GM12878 (cell line): ENCODE measurements at regions not wholly inside any gene's neighbourhood (a gene's known extent, or its start where the extent isn't known, plus 50 kb on each side); places are given as distances from the start of the nearest gene placed in this dataset.

Experiments
- ATAC-seq: fragments of 200-7000 bp; cut with Tn5 transposase; 3 replicates; pipeline ENCODE4 v1.9.1; 2020; ENCODE audit warnings: mild to moderate bottlenecking, moderate library complexity
- BruUV-seq: library from RNA; stranded (reverse); fragments of 400-500 nt; replicated peaks from 2 replicates; lab custom pipeline; 2021; lab: Mats Ljungman, UMichigan
- CTCF ChIA-PET: fragments of 300-600 bp; sonication (Branson Sonifier 250); formaldehyde crosslinking; extraction: SDS; loops from one replicate; lab custom pipeline; 2021; ENCODE audit warnings: inconsistent platforms; lab: Yijun Ruan, JAX
- POLR2A ChIA-PET: fragments of 350-600 bp; formaldehyde crosslinking; extraction: SDS; loops from one replicate; lab custom pipeline; 2021; ENCODE audit warnings: inconsistent platforms; lab: Charles Lee
- RAD21 ChIA-PET: fragments of 300-600 bp; sonication (Branson Sonifier 250); formaldehyde crosslinking; loops from one replicate; lab custom pipeline; 2023; ENCODE audit warnings: antibody characterized with exemption; ENCODE audit not compliant: unreplicated experiment; lab: Charles Lee
- SMC1A ChIA-PET: fragments of 300-600 bp; sonication (Branson Sonifier 250); formaldehyde crosslinking; loops from one replicate; lab custom pipeline; 2023; ENCODE audit not compliant: unreplicated experiment, uncharacterized antibody; lab: Charles Lee
- DNase-seq: peaks from one replicate; pipeline ENCODE4 v3.0.0-alpha.2; 2011; ENCODE audit warnings: low read depth, low spot score
- FAIRE-seq: peaks from 3 replicates; lab custom pipeline; 2011; peaks lifted over from hg19 to GRCh38; lab: Jason Lieb, UNC
- H2AFZ ChIP-seq: 2 replicates; pipeline ENCODE4 v1.6.0; 2011; ENCODE audit warnings: low read depth, low read length, control low read depth; ENCODE audit not compliant: control insufficient read depth
- H3K27ac ChIP-seq: 2 replicates; pipeline ENCODE4 v1.5.1; 2011; ENCODE audit warnings: control low read depth; ENCODE audit not compliant: control insufficient read depth, insufficient read depth
- H3K27me3 ChIP-seq, 2 experiments: replicated peaks in 1 of 2; 2 replicates each; pipeline versions ENCODE4 v1.6.0 to v1.6.1; 2011; ENCODE audit warnings: low read length in 1 of 2; ENCODE audit not compliant: control insufficient read depth in 2 of 2, insufficient read depth in 2 of 2
- H3K36me3 ChIP-seq, 2 experiments: 2 replicates each; pipeline ENCODE4 v1.5.1; 2011; ENCODE audit warnings: low read length in 1 of 2; ENCODE audit not compliant: control insufficient read depth in 2 of 2, insufficient read depth in 2 of 2
- H3K4me1 ChIP-seq: 2 replicates; pipeline ENCODE4 v1.6.1; 2011; ENCODE audit warnings: mild to moderate bottlenecking, low read length, moderate library complexity, mixed read lengths; ENCODE audit not compliant: control insufficient read depth, insufficient read depth
- H3K4me2 ChIP-seq: 2 replicates; pipeline ENCODE4 v1.6.0; 2011; ENCODE audit warnings: control low read depth; ENCODE audit not compliant: control insufficient read depth, insufficient read depth
- H3K4me3 ChIP-seq: fragments of 200-600 bp; sonication (generic); 2 replicates; pipeline ENCODE4 v1.5.1; 2016
- H3K79me2 ChIP-seq: 2 replicates; pipeline ENCODE4 v1.6.0; 2011; ENCODE audit warnings: low read length; ENCODE audit not compliant: control insufficient read depth, insufficient read depth
- H3K9ac ChIP-seq: 2 replicates; pipeline ENCODE4 v1.8.0; 2011; ENCODE audit warnings: low read length, control low read depth, mixed read lengths; ENCODE audit not compliant: control insufficient read depth, insufficient read depth
- H3K9me3 ChIP-seq: replicated peaks from 3 replicates; pipeline ENCODE4 v1.5.1; 2011; ENCODE audit warnings: mild to moderate bottlenecking, low read length; ENCODE audit not compliant: control insufficient read depth, insufficient read depth
- H4K20me1 ChIP-seq: 2 replicates; pipeline ENCODE4 v1.6.0; 2011; ENCODE audit not compliant: control insufficient read depth, insufficient read depth
- ASH2L ChIP-seq: fragments of 300-600, 200-600 bp; sonication (generic); IDR thresholded peaks from 2 replicates; pipeline ENCODE4 v1.6.1; 2017; ENCODE audit warnings: low read depth, mild to moderate bottlenecking, borderline replicate concordance
- DPF2 ChIP-seq: fragments of 450-650 bp; IDR thresholded peaks from 2 replicates; pipeline ENCODE4 v1.6.1; 2017; ENCODE audit warnings: mild to moderate bottlenecking
- ESRRA ChIP-seq: IDR thresholded peaks from 2 replicates; pipeline ENCODE4 v1.6.1; 2012; ENCODE audit warnings: mild to moderate bottlenecking, low read length, improper control_type of control experiment
- SREBF1 ChIP-seq: IDR thresholded peaks from 2 replicates; pipeline ENCODE4 v1.6.1; 2012; ENCODE audit warnings: mild to moderate bottlenecking, low read length
- TCF7 ChIP-seq: IDR thresholded peaks from 2 replicates; pipeline ENCODE4 v1.6.1; 2014; ENCODE audit warnings: antibody characterized with exemption, borderline replicate concordance
- YY1 ChIP-seq: IDR thresholded peaks from 2 replicates; pipeline ENCODE4 v1.6.1; 2011; ENCODE audit warnings: low read depth, mild to moderate bottlenecking, low read length
- ZNF622 ChIP-seq: fragments of 450-650 bp; IDR thresholded peaks from 2 replicates; pipeline ENCODE4 v1.6.1; 2017; ENCODE audit warnings: mild to moderate bottlenecking, inconsistent platforms
- WGBS: methylation state at CpG from one replicate; pipeline ENCODE4 v1.1.6; 2016; ENCODE audit warnings: low lambda C conversion rate; ENCODE audit not compliant: insufficient replicate concordance, insufficient coverage; ENCODE audit errors: missing lambda C conversion rate; 5-methylcytosine and 5-hydroxymethylcytosine counted together
- in situ Hi-C: fragments of 300-500 bp; cut with MboI; formaldehyde crosslinking; loops from 9 replicates; pipeline ENCODE4 v1.14.3; 2018; ENCODE audit warnings: mixed read lengths
- intact Hi-C: fragments of 100-400 bp; cut with micrococcal nuclease; formaldehyde crosslinking; loops from one replicate; pipeline ENCODE4 v1.14.2; 2022; ENCODE audit not compliant: unreplicated experiment
- TF ChIP-seq, protein P1 (sequence below): fragments of 450-650 bp; IDR thresholded peaks from 2 replicates; pipeline ENCODE4 v1.6.1; 2017; ENCODE audit warnings: mild to moderate bottlenecking
- TF ChIP-seq, protein P2 (sequence below): fragments of 450-650 bp; formaldehyde crosslinking; IDR thresholded peaks from 2 replicates; pipeline ENCODE4 v1.5.0; 2022; ENCODE audit warnings: mild to moderate bottlenecking, missing genetic modification characterization
- TF ChIP-seq, protein P3 (sequence below): fragments of 150-350 bp; IDR thresholded peaks from 2 replicates; pipeline ENCODE4 v1.6.1; 2014; ENCODE audit warnings: mild to moderate bottlenecking, low read depth, low read length
- TF ChIP-seq, protein P4 (sequence below): IDR thresholded peaks from 2 replicates; pipeline ENCODE4 v1.6.1; 2011; ENCODE audit warnings: low read depth, mild to moderate bottlenecking, low read length, moderate library complexity, borderline replicate concordance; ENCODE audit errors: extremely low read depth
- TF ChIP-seq, protein P5 (sequence below): IDR thresholded peaks from 2 replicates; pipeline ENCODE4 v1.6.1; 2011; ENCODE audit warnings: low read depth, low read length, improper control_type of control experiment, borderline replicate concordance

DNA sequence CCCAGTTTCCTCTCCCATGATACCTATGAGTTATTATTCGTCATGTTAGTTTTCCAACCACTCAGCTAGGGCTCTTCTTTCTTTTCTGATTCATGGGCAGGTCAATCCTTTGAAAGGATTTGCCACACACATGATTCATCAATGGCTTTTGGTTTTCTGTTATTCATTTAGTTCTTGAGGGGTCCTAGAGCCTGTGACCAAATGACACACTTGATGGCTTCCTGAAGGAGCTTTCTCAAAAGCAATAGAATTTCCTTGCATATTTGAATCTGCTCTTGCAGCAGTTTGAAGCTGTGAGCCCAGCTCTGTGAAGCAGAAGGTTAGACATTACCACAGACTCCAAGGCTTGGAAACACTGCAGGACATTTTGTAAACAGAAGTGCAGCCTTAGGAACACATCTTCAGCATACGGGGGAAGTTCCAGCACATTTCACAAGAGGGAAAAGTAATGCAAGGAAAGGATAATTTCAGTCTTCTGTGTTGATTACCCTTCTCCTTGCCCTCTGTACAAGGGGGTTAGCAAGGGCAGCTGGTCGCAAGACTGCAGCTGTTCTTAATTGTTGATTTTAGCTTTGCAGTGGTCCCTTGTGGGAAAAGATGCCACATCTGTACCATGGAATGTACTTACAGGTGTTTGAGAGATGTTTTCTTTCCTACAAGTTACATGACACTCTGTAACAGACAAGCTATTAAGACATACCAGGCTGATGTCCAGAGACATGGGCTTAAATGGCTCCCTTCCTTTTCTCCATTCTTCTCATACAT lies 338.6 kb downstream of the KCNRG start:
- SMC1A ChIA-PET, result interaction anchor here (0.7 to 2.2 kb wide), 2 partner anchors 11 to 42 kb away, joined by 3 to 6 read pairs; no protein-coding TSS in a partner anchor
- RAD21 ChIA-PET, result no interaction called here
- no peak for ATAC-seq
- H3K27me3 ChIP-seq, result peaks cover 0 to 8% of the 10 kb centered on the region in 2 experiments; a peak in 2 of 4 replicates
- H3K4me2 ChIP-seq, result no peak overlapping the region
- no peak overlapping the region for H3K4me3 ChIP-seq
- no peak for FAIRE-seq
- no peaks in the 10 kb centered on the region; the same call in 1 of the 3 replicates for H3K9me3 ChIP-seq
- 42% methylated on average over 3 of the region's 3 CpGs for WGBS
- H3K79me2 ChIP-seq, result no peaks in the 10 kb centered on the region
- no peak for DNase-seq
- no peak overlapping the region for H2AFZ ChIP-seq
- H3K36me3 ChIP-seq, result no peaks in the 10 kb centered on the region
- no peaks in the 10 kb centered on the region for H4K20me1 ChIP-seq
- H3K27ac ChIP-seq, result no peak overlapping the region
- no peak overlapping the region for H3K9ac ChIP-seq
- H3K4me1 ChIP-seq, result peaks cover 8% of the 10 kb centered on the region; the same call in 1 of the 2 replicates
- TF ChIP-seq, protein P1, sequence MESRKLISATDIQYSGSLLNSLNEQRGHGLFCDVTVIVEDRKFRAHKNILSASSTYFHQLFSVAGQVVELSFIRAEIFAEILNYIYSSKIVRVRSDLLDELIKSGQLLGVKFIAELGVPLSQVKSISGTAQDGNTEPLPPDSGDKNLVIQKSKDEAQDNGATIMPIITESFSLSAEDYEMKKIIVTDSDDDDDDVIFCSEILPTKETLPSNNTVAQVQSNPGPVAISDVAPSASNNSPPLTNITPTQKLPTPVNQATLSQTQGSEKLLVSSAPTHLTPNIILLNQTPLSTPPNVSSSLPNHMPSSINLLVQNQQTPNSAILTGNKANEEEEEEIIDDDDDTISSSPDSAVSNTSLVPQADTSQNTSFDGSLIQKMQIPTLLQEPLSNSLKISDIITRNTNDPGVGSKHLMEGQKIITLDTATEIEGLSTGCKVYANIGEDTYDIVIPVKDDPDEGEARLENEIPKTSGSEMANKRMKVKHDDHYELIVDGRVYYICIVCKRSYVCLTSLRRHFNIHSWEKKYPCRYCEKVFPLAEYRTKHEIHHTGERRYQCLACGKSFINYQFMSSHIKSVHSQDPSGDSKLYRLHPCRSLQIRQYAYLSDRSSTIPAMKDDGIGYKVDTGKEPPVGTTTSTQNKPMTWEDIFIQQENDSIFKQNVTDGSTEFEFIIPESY, result no peak
- TF ChIP-seq, protein P2, sequence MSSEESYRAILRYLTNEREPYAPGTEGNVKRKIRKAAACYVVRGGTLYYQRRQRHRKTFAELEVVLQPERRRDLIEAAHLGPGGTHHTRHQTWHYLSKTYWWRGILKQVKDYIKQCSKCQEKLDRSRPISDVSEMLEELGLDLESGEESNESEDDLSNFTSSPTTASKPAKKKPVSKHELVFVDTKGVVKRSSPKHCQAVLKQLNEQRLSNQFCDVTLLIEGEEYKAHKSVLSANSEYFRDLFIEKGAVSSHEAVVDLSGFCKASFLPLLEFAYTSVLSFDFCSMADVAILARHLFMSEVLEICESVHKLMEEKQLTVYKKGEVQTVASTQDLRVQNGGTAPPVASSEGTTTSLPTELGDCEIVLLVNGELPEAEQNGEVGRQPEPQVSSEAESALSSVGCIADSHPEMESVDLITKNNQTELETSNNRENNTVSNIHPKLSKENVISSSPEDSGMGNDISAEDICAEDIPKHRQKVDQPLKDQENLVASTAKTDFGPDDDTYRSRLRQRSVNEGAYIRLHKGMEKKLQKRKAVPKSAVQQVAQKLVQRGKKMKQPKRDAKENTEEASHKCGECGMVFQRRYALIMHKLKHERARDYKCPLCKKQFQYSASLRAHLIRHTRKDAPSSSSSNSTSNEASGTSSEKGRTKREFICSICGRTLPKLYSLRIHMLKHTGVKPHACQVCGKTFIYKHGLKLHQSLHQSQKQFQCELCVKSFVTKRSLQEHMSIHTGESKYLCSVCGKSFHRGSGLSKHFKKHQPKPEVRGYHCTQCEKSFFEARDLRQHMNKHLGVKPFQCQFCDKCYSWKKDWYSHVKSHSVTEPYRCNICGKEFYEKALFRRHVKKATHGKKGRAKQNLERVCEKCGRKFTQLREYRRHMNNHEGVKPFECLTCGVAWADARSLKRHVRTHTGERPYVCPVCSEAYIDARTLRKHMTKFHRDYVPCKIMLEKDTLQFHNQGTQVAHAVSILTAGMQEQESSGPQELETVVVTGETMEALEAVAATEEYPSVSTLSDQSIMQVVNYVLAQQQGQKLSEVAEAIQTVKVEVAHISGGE (CRISPR knock-in tag), result no peak
- TF ChIP-seq, protein P3, sequence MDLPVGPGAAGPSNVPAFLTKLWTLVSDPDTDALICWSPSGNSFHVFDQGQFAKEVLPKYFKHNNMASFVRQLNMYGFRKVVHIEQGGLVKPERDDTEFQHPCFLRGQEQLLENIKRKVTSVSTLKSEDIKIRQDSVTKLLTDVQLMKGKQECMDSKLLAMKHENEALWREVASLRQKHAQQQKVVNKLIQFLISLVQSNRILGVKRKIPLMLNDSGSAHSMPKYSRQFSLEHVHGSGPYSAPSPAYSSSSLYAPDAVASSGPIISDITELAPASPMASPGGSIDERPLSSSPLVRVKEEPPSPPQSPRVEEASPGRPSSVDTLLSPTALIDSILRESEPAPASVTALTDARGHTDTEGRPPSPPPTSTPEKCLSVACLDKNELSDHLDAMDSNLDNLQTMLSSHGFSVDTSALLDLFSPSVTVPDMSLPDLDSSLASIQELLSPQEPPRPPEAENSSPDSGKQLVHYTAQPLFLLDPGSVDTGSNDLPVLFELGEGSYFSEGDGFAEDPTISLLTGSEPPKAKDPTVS, result no peak
- TF ChIP-seq SREBF1, result no peak
- no peak for TF ChIP-seq ASH2L
- no peak for TF ChIP-seq YY1
- TF ChIP-seq ESRRA, result no peak
- TF ChIP-seq, protein P4, sequence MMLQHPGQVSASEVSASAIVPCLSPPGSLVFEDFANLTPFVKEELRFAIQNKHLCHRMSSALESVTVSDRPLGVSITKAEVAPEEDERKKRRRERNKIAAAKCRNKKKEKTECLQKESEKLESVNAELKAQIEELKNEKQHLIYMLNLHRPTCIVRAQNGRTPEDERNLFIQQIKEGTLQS, result no peak
- no peak for TF ChIP-seq DPF2
- TF ChIP-seq ZNF622, result no peak
- no peak for TF ChIP-seq TCF7
- TF ChIP-seq, protein P5, sequence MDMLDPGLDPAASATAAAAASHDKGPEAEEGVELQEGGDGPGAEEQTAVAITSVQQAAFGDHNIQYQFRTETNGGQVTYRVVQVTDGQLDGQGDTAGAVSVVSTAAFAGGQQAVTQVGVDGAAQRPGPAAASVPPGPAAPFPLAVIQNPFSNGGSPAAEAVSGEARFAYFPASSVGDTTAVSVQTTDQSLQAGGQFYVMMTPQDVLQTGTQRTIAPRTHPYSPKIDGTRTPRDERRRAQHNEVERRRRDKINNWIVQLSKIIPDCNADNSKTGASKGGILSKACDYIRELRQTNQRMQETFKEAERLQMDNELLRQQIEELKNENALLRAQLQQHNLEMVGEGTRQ, result no peak
- TF ChIP-seq, all 136 proteins: peak for 0
- in situ Hi-C loops, result no loop called here
- POLR2A ChIA-PET, result no interaction called here
- no TSS peak for BruUV-seq
- intact Hi-C loops, result no loop called here
- CTCF ChIA-PET, result no interaction called here
